Uterus (tissue), 2 donors: ENCODE measurements at regions not wholly inside any gene's neighbourhood (a gene's known extent, or its start where the extent isn't known, plus 50 kb on each side); places are given as distances from the start of the nearest gene placed in this dataset.

ENCODE experiments used
- POLR2A ChIP-seq, 2 donors: fragments of 450-650 bp; IDR thresholded peaks; one replicate each; pipeline ENCODE4 v1.6.1; 2016; ENCODE audit warnings: antibody characterized with exemption in 2 of 2, mild to moderate bottlenecking in 1 of 2, moderate library complexity in 1 of 2
- TF ChIP-seq, protein P1 (sequence below), 4 experiments: fragments of 200-600 bp in 2 of 4; fragments of 450-650 bp in 2 of 4; sonication (generic) in 2 of 4; IDR thresholded peaks; one replicate each; pipeline ENCODE4 v1.5.1; 2016 to 2019; ENCODE audit warnings: antibody characterized with exemption in 4 of 4, mild to moderate bottlenecking in 2 of 4, moderate library complexity in 1 of 4

DNA sequence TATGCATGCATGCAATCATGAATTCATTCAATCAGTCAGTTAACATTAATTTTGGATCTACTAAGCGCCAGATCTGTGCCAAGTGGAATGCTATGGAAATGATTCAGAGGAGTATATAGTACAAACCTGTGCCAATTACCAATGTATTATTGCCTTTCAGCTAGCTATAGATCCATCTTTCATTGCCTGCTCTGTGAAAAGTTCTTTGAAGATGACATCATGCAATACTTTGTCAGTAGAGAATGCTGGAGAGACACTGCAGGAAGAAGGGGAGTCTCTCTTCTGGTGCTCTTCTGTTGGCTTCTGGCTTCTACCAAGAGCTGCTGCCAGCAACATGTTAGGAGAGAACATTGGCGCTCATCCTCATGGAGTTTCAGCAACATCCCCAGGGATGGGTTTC, 81.0 kb upstream of the LMCD1 start:
- TF ChIP-seq, protein P1, sequence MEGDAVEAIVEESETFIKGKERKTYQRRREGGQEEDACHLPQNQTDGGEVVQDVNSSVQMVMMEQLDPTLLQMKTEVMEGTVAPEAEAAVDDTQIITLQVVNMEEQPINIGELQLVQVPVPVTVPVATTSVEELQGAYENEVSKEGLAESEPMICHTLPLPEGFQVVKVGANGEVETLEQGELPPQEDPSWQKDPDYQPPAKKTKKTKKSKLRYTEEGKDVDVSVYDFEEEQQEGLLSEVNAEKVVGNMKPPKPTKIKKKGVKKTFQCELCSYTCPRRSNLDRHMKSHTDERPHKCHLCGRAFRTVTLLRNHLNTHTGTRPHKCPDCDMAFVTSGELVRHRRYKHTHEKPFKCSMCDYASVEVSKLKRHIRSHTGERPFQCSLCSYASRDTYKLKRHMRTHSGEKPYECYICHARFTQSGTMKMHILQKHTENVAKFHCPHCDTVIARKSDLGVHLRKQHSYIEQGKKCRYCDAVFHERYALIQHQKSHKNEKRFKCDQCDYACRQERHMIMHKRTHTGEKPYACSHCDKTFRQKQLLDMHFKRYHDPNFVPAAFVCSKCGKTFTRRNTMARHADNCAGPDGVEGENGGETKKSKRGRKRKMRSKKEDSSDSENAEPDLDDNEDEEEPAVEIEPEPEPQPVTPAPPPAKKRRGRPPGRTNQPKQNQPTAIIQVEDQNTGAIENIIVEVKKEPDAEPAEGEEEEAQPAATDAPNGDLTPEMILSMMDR (IDR thresholded peaks at IDR 0.05): no peak
- no peak for TF ChIP-seq POLR2A (IDR thresholded peaks at IDR 0.05)
